ENCODE measurements at regions not wholly inside any gene's neighbourhood (a gene's known extent, or its start where the extent isn't known, plus 50 kb on each side); places are given as distances from the start of the nearest gene placed in this dataset.

DNA sequence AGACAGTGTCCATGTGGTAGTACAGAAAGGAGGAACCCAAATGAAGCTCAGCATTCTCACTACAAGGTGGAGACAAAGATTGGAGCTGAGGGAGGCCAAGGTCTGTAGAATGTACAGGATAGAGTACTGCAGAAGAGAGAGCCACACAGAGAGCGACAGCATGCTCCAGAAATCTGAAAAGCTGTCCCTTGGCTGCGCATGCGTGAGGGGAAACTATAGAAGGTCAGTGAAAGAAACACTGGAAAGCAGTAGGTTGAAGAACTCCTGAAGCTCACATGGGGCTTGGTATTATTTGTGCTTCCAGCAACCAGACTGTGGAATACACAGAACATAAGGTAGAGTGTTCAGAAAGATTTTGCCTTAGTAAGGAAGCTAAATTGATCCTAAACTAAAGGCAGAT lies 142.5 kb downstream of the TXNL1 start:
- TF ChIP-seq ZNF549 (tag by site-specific recombination; IDR thresholded peaks at IDR 0.05): no peak
- TF ChIP-seq CTCF (tag by site-specific recombination; IDR thresholded peaks at IDR 0.05): no peak
- TF ChIP-seq BCL11A (tag by site-specific recombination; IDR thresholded peaks at IDR 0.05; ENCODE audit: low read depth): no peak
- no peak for TF ChIP-seq ZNF175 (tag by site-specific recombination; IDR thresholded peaks at IDR 0.05)
- no peak for TF ChIP-seq ZNF155 (tag by site-specific recombination; IDR thresholded peaks at IDR 0.05)
- TF ChIP-seq MZF1 (tag by site-specific recombination; IDR thresholded peaks at IDR 0.05; ENCODE audit: borderline replicate concordance): no peak
- no peak for TF ChIP-seq ZNF350 (tag by site-specific recombination; IDR thresholded peaks at IDR 0.05)
- no peak for TF ChIP-seq ZNF571 (tag by site-specific recombination; IDR thresholded peaks at IDR 0.05)
- TF ChIP-seq, protein P1, sequence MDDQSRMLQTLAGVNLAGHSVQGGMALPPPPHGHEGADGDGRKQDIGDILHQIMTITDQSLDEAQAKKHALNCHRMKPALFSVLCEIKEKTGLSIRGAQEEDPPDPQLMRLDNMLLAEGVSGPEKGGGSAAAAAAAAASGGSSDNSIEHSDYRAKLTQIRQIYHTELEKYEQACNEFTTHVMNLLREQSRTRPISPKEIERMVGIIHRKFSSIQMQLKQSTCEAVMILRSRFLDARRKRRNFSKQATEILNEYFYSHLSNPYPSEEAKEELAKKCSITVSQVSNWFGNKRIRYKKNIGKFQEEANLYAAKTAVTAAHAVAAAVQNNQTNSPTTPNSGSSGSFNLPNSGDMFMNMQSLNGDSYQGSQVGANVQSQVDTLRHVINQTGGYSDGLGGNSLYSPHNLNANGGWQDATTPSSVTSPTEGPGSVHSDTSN (CRISPR knock-in tag; IDR thresholded peaks at IDR 0.05): no peak
- TF ChIP-seq ZNF274 (IDR thresholded peaks at IDR 0.05; ENCODE audit: low read length): no peak
- TF ChIP-seq ZNF274 (tag by site-specific recombination; IDR thresholded peaks at IDR 0.05; ENCODE audit: borderline replicate concordance): no peak
- TF ChIP-seq ZNF785 (tag by site-specific recombination; IDR thresholded peaks at IDR 0.05): no peak
- TF ChIP-seq, protein P2, sequence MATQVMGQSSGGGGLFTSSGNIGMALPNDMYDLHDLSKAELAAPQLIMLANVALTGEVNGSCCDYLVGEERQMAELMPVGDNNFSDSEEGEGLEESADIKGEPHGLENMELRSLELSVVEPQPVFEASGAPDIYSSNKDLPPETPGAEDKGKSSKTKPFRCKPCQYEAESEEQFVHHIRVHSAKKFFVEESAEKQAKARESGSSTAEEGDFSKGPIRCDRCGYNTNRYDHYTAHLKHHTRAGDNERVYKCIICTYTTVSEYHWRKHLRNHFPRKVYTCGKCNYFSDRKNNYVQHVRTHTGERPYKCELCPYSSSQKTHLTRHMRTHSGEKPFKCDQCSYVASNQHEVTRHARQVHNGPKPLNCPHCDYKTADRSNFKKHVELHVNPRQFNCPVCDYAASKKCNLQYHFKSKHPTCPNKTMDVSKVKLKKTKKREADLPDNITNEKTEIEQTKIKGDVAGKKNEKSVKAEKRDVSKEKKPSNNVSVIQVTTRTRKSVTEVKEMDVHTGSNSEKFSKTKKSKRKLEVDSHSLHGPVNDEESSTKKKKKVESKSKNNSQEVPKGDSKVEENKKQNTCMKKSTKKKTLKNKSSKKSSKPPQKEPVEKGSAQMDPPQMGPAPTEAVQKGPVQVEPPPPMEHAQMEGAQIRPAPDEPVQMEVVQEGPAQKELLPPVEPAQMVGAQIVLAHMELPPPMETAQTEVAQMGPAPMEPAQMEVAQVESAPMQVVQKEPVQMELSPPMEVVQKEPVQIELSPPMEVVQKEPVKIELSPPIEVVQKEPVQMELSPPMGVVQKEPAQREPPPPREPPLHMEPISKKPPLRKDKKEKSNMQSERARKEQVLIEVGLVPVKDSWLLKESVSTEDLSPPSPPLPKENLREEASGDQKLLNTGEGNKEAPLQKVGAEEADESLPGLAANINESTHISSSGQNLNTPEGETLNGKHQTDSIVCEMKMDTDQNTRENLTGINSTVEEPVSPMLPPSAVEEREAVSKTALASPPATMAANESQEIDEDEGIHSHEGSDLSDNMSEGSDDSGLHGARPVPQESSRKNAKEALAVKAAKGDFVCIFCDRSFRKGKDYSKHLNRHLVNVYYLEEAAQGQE (tag by site-specific recombination; IDR thresholded peaks at IDR 0.05): no peak
